Body of pancreas (tissue), 4 donors: ENCODE measurements at regions not wholly inside any gene's neighbourhood (a gene's known extent, or its start where the extent isn't known, plus 50 kb on each side); places are given as distances from the start of the nearest gene placed in this dataset.

Source experiments
- ATAC-seq: fragments of 150-250 bp; one replicate; pipeline ENCODE4 v1.9.1; 2016
- DNase-seq, 4 donors: peaks; one replicate each; pipeline ENCODE4 v3.0.0-alpha.2; 2019
- H3K27ac ChIP-seq, 4 donors: fragments of 200-600 bp; sonication (generic); 1 replicate in 3 of 4; 2 replicates in 1 of 4; pipeline versions ENCODE4 v1.5.1 to v1.6.1; 2016 to 2019; ENCODE audit warnings: mild to moderate bottlenecking in 1 of 4, mixed read lengths in 1 of 4, moderate library complexity in 1 of 4
- H3K27me3 ChIP-seq, 2 donors: fragments of 200-600 bp; sonication (generic); one replicate each; pipeline ENCODE4 v1.6.0; 2016; ENCODE audit warnings: mild to moderate bottlenecking in 1 of 2
- H3K36me3 ChIP-seq, 2 donors: fragments of 200-600 bp; sonication (generic); replicated peaks in 1 of 2; 2 replicates each; pipeline ENCODE4 v1.5.1; 2016; ENCODE audit warnings: low read depth in 2 of 2; ENCODE audit not compliant: insufficient read depth in 1 of 2
- H3K4me1 ChIP-seq: fragments of 200-600 bp; sonication (generic); one replicate; pipeline ENCODE4 v1.6.0; 2016
- H3K4me3 ChIP-seq, 2 donors: fragments of 200-600 bp; sonication (generic); 1 replicate in 1 of 2; 2 replicates in 1 of 2; pipeline ENCODE4 v1.5.1; 2016 to 2019
- H3K9me3 ChIP-seq, 3 donors: fragments of 200-600 bp; sonication (generic); 1 replicate in 2 of 3; 2 replicates in 1 of 3; pipeline ENCODE4 v1.5.1; 2016
- CTCF ChIP-seq, 7 experiments: fragments of 450-650 bp in 4 of 7; fragments of 200-600 bp in 3 of 7; sonication (generic) in 3 of 7; IDR thresholded peaks; one replicate each; pipeline ENCODE4 v1.5.1; 2016 to 2019; ENCODE audit warnings: antibody characterized with exemption in 7 of 7
- POLR2A ChIP-seq, 3 donors: fragments of 450-650 bp; IDR thresholded peaks; one replicate each; pipeline ENCODE4 v1.6.1; 2016; ENCODE audit warnings: antibody characterized with exemption in 3 of 3, mild to moderate bottlenecking in 2 of 3
- WGBS, 2 donors: methylation state at CpG; one replicate each; pipeline ENCODE4 v1.1.5; 2017; 5-methylcytosine and 5-hydroxymethylcytosine counted together
- intact Hi-C: fragments of 100-400 bp; cut with DNase I; formaldehyde crosslinking; loops from one replicate; pipeline ENCODE4 v1.15.1; 2023

GRCh38 chr6:139983555-139984276 is 609.3 kb upstream of the CITED2 start:
- intact Hi-C loops = no loop called here
- WGBS, 2 donors = 75 to 76% methylated on average over 5 of the region's 5 CpGs
- Histone ChIP-seq H3K4me1 (peaks cover 14% of the 10 kb centered on the region), H3K27me3 (no peaks in the 10 kb centered on the region), H3K4me3 (no peak overlapping the region), H3K36me3 (no peaks in the 10 kb centered on the region), H3K9me3 (no peaks in the 10 kb centered on the region), H3K27ac (no peak overlapping the region)
- TF ChIP-seq CTCF (IDR thresholded peaks at IDR 0.05) (no peak), POLR2A (IDR thresholded peaks at IDR 0.05) (no peak)
- ATAC-seq = no peak
- no peak for DNase-seq

GRCh38 chr6:139982652-139983295 is 608.3 kb upstream of the CITED2 start:
- H3K4me3 ChIP-seq = no peak overlapping the region
- WGBS, 2 donors = 34 to 55% methylated on average over 4 of the region's 4 CpGs
- ATAC-seq (no peak), DNase-seq (no peak)
- no peak overlapping the region for H3K27ac ChIP-seq
- H3K36me3 ChIP-seq = no peaks in the 10 kb centered on the region
- peaks cover 24% of the 10 kb centered on the region for H3K4me1 ChIP-seq
- no peaks in the 10 kb centered on the region for H3K9me3 ChIP-seq
- no peaks in the 10 kb centered on the region for H3K27me3 ChIP-seq
- no peak for TF ChIP-seq CTCF (IDR thresholded peaks at IDR 0.05)
- no peak for TF ChIP-seq POLR2A (IDR thresholded peaks at IDR 0.05)
- intact Hi-C loops = no loop called here

- peaks cover 28% of the 10 kb centered on the region for H3K4me1 ChIP-seq
- H3K27ac ChIP-seq = no peak overlapping the region
- no peak for DNase-seq
These were observed 607.7 kb upstream of the CITED2 start for GRCh38 chr6:139982195-139982594.

GRCh38 chr6:139981768-139982181 is 607.3 kb upstream of the CITED2 start:
- TF ChIP-seq CTCF (IDR thresholded peaks at IDR 0.05) = no peak
- no peak for TF ChIP-seq POLR2A (IDR thresholded peaks at IDR 0.05)
- intact Hi-C loops = no loop called here
- peak in 1 of 4 donors; percentile 25 for DNase-seq
- peak; percentile 24 for ATAC-seq
- WGBS, 2 donors = 5 to 6% methylated on average over 5 of the region's 5 CpGs
- Histone ChIP-seq H3K36me3 (no peaks in the 10 kb centered on the region), H3K9me3 (no peaks in the 10 kb centered on the region), H3K4me3 (no peak overlapping the region), H3K4me1 (peaks cover 28% of the 10 kb centered on the region), H3K27ac (no peak overlapping the region), H3K27me3 (no peaks in the 10 kb centered on the region)

More at GRCh38 chr6:139982195-139982594, 607.7 kb upstream of the CITED2 start:
- no peaks in the 10 kb centered on the region for H3K9me3 ChIP-seq
- no peak for ATAC-seq
- 0 to 2% methylated on average over 1 of the region's 1 CpG for WGBS, 2 donors
- TF ChIP-seq POLR2A (IDR thresholded peaks at IDR 0.05) (no peak), CTCF (IDR thresholded peaks at IDR 0.05) (no peak)
- intact Hi-C loops = no loop called here
- no peaks in the 10 kb centered on the region for H3K27me3 ChIP-seq
- H3K36me3 ChIP-seq = no peaks in the 10 kb centered on the region
- H3K4me3 ChIP-seq = no peak overlapping the region
